Loucy (cell line): ENCODE measurements at regions not wholly inside any gene's neighbourhood (a gene's known extent, or its start where the extent isn't known, plus 50 kb on each side); places are given as distances from the start of the nearest gene placed in this dataset.

Experiments used
- CTCF ChIP-seq: fragments of 200-600 bp; sonication (generic); conservative IDR thresholded peaks from 2 replicates; pipeline ENCODE4 v1.5.1; 2014; ENCODE audit warnings: mild to moderate bottlenecking, antibody characterized with exemption, low read length
- EZH2phosphoT487 ChIP-seq: fragments of 200-600 bp; IDR thresholded peaks from 2 replicates; pipeline ENCODE4 v1.6.1; 2018; ENCODE audit warnings: antibody characterized with exemption, mild to moderate bottlenecking, moderate library complexity, borderline replicate concordance

DNA sequence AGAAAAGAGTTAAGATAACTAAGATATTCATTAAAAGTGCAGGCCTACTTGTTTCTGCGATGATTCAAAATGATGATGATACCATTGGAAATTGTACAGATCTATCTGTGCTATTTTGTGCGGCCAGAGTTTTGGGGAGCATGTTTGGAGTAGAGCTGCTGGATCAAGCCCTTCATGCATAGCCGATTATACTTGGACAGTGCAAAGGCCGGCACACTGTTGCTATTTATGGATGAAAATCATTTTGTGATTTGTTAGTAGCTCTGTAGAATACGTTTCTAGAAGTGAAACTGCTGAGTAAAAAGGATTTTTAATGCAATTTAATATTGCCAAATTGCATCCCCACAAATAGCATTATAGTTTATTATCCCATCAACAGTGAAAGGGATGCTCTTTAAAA lies 82.1 kb upstream of the NMUR2 start:
- no peak for TF ChIP-seq CTCF
- no peak for TF ChIP-seq EZH2phosphoT487
